ENCODE measurements at regions not wholly inside any gene's neighbourhood (a gene's known extent, or its start where the extent isn't known, plus 50 kb on each side); places are given as distances from the start of the nearest gene placed in this dataset.
"Not testable (repeated sequence)": the region's sequence is repeated elsewhere in the genome, so short reads cannot be mapped to it uniquely, and the experiment has no call there.

GRCh38 chr19:56978023-56978565, 137.6 kb upstream of the PEG3 start:
- no peak overlapping the region for H3K4me3 ChIP-seq
- H3K4me2 ChIP-seq (ENCODE audit: unreplicated experiment) = no peak overlapping the region
- no peaks in the 10 kb centered on the region for H4K20me1 ChIP-seq (ENCODE audit: insufficient read depth)
- WGBS, 2 experiments (ENCODE audit: low coverage in 1 of 2, low lambda C conversion rate in 2 of 2, missing lambda C conversion rate in 2 of 2) = 21 to 26% methylated on average over 20 of the region's 20 CpGs
- in situ Hi-C loops (cut with MboI) = no loop called here
- no peak for DNase-seq
- no peaks in the 10 kb centered on the region for H3K36me3 ChIP-seq (ENCODE audit: low read depth)
- H3K9ac ChIP-seq = no peak overlapping the region
- no peaks in the 10 kb centered on the region for H3K27me3 ChIP-seq (replicated peaks; ENCODE audit: insufficient read depth)
- TF ChIP-seq EZH2 (IDR thresholded peaks at IDR 0.05; ENCODE audit: insufficient read depth, poor library complexity, severe bottlenecking) = no peak
- TF ChIP-seq EZH2phosphoT487 (IDR thresholded peaks at IDR 0.05; ENCODE audit: insufficient read depth, low read depth) = no peak
- no peak overlapping the region for H2AFZ ChIP-seq
- H3K9me2 ChIP-seq (ENCODE audit: insufficient read depth) = no peaks in the 10 kb centered on the region
- H3K4me1 ChIP-seq (ENCODE audit: insufficient read depth) = no peaks in the 10 kb centered on the region
- no peaks in the 10 kb centered on the region for H3F3A ChIP-seq (ENCODE audit: insufficient read depth)
- no peaks in the 10 kb centered on the region for H3K79me2 ChIP-seq (ENCODE audit: insufficient read depth)
- H3K27ac ChIP-seq = no peak overlapping the region
- H3K9me3 ChIP-seq (ENCODE audit: low read depth) = no peaks in the 10 kb centered on the region

- H3K27ac ChIP-seq; H3K9me2 ChIP-seq (ENCODE audit: insufficient read depth); H3F3A ChIP-seq (ENCODE audit: insufficient read depth); H3K4me2 ChIP-seq (ENCODE audit: unreplicated experiment); H3K79me2 ChIP-seq (ENCODE audit: insufficient read depth); H3K36me3 ChIP-seq (ENCODE audit: low read depth); H3K9ac ChIP-seq; H3K9me3 ChIP-seq (ENCODE audit: low read depth); DNase-seq; H3K27me3 ChIP-seq (replicated peaks; ENCODE audit: insufficient read depth); in situ Hi-C loops (cut with MboI); H3K4me1 ChIP-seq (ENCODE audit: insufficient read depth); H3K4me3 ChIP-seq; H4K20me1 ChIP-seq (ENCODE audit: insufficient read depth); H2AFZ ChIP-seq: not testable (repeated sequence)
- WGBS, 2 experiments (ENCODE audit: low coverage in 1 of 2, low lambda C conversion rate in 2 of 2, missing lambda C conversion rate in 2 of 2) = 18 to 25% methylated on average over 7 of the region's 7 CpGs
Observed at GRCh38 chr19:56980326-56980725, 139.5 kb upstream of the USP29 start.

GRCh38 chr19:56980906-56981305, 138.9 kb upstream of the USP29 start:
- 17 to 24% methylated on average over 16 of the region's 16 CpGs for WGBS, 2 experiments (ENCODE audit: low coverage in 1 of 2, low lambda C conversion rate in 2 of 2, missing lambda C conversion rate in 2 of 2)
- Histone ChIP-seq H3K4me3 (no peak overlapping the region), H3K27ac (no peak overlapping the region), H3K9me3 (ENCODE audit: low read depth) (no peaks in the 10 kb centered on the region), H3K9ac (no peak overlapping the region), H3F3A (ENCODE audit: insufficient read depth) (no peaks in the 10 kb centered on the region), H3K4me2 (ENCODE audit: unreplicated experiment) (no peak overlapping the region), H3K79me2 (ENCODE audit: insufficient read depth) (no peaks in the 10 kb centered on the region), H3K9me2 (ENCODE audit: insufficient read depth) (no peaks in the 10 kb centered on the region), H4K20me1 (ENCODE audit: insufficient read depth) (no peaks in the 10 kb centered on the region), H3K36me3 (ENCODE audit: low read depth) (no peaks in the 10 kb centered on the region), H3K4me1 (ENCODE audit: insufficient read depth) (no peaks in the 10 kb centered on the region), H2AFZ (no peak overlapping the region), H3K27me3 (replicated peaks; ENCODE audit: insufficient read depth) (no peaks in the 10 kb centered on the region)
- TF ChIP-seq EZH2 (IDR thresholded peaks at IDR 0.05; ENCODE audit: insufficient read depth, poor library complexity, severe bottlenecking) = no peak
- no peak for TF ChIP-seq EZH2phosphoT487 (IDR thresholded peaks at IDR 0.05; ENCODE audit: insufficient read depth, low read depth)
- no peak for DNase-seq
- in situ Hi-C loops (cut with MboI) = no loop called here

GRCh38 chr19:56981440-56981839, 138.3 kb upstream of the USP29 start:
- H3K9me2 ChIP-seq (ENCODE audit: insufficient read depth); H3K9ac ChIP-seq; H3F3A ChIP-seq (ENCODE audit: insufficient read depth); H3K4me3 ChIP-seq; H3K27me3 ChIP-seq (replicated peaks; ENCODE audit: insufficient read depth); H3K36me3 ChIP-seq (ENCODE audit: low read depth); in situ Hi-C loops (cut with MboI); H2AFZ ChIP-seq; H3K9me3 ChIP-seq (ENCODE audit: low read depth); H3K4me2 ChIP-seq (ENCODE audit: unreplicated experiment); H3K27ac ChIP-seq; H3K79me2 ChIP-seq (ENCODE audit: insufficient read depth); H4K20me1 ChIP-seq (ENCODE audit: insufficient read depth); DNase-seq; H3K4me1 ChIP-seq (ENCODE audit: insufficient read depth): not testable (repeated sequence)
- 27 to 32% methylated on average over 10 of the region's 10 CpGs for WGBS, 2 experiments (ENCODE audit: low coverage in 1 of 2, low lambda C conversion rate in 2 of 2, missing lambda C conversion rate in 2 of 2)

GRCh38 chr19:56983171-56983570, 136.6 kb upstream of the USP29 start:
- no peak overlapping the region for H3K27ac ChIP-seq
- H3K36me3 ChIP-seq (ENCODE audit: low read depth) = no peaks in the 10 kb centered on the region
- H2AFZ ChIP-seq = no peak overlapping the region
- H3K9me2 ChIP-seq (ENCODE audit: insufficient read depth) = no peaks in the 10 kb centered on the region
- no peaks in the 10 kb centered on the region for H3K4me1 ChIP-seq (ENCODE audit: insufficient read depth)
- no peaks in the 10 kb centered on the region for H3F3A ChIP-seq (ENCODE audit: insufficient read depth)
- H3K27me3 ChIP-seq (replicated peaks; ENCODE audit: insufficient read depth) = no peaks in the 10 kb centered on the region
- no peak for DNase-seq
- TF ChIP-seq EZH2phosphoT487 (IDR thresholded peaks at IDR 0.05; ENCODE audit: insufficient read depth, low read depth) (no peak), EZH2 (IDR thresholded peaks at IDR 0.05; ENCODE audit: insufficient read depth, poor library complexity, severe bottlenecking) (no peak)
- no peak overlapping the region for H3K4me2 ChIP-seq (ENCODE audit: unreplicated experiment)
- H3K9ac ChIP-seq = no peak overlapping the region
- no peak overlapping the region for H3K4me3 ChIP-seq
- in situ Hi-C loops (cut with MboI) = no loop called here
- H3K79me2 ChIP-seq (ENCODE audit: insufficient read depth) = no peaks in the 10 kb centered on the region
- 3 to 4% methylated on average over 7 of the region's 7 CpGs for WGBS, 2 experiments (ENCODE audit: low coverage in 1 of 2, low lambda C conversion rate in 2 of 2, missing lambda C conversion rate in 2 of 2)
- H3K9me3 ChIP-seq (ENCODE audit: low read depth) = no peaks in the 10 kb centered on the region
- no peaks in the 10 kb centered on the region for H4K20me1 ChIP-seq (ENCODE audit: insufficient read depth)

All from GM23248 (cell line).